Right atrium auricular region (tissue), 2 donors: ENCODE measurements at regions not wholly inside any gene's neighbourhood (a gene's known extent, or its start where the extent isn't known, plus 50 kb on each side); places are given as distances from the start of the nearest gene placed in this dataset.
"Not testable (repeated sequence)": the region's sequence is repeated elsewhere in the genome, so short reads cannot be mapped to it uniquely, and the experiment has no call there.

Experiments used
- DNase-seq: peaks from one replicate; pipeline ENCODE4 v3.0.0-alpha.2; 2019; ENCODE audit warnings: low spot score
- H3K27ac ChIP-seq, 2 donors: fragments of 200-600 bp; sonication (generic); 1 replicate in 1 of 2; 2 replicates in 1 of 2; pipeline ENCODE4 v1.5.1; 2016 to 2019
- H3K27me3 ChIP-seq, 2 donors: fragments of 200-600 bp; sonication (generic); one replicate each; pipeline versions ENCODE4 v1.5.1 to v1.6.0; 2017 to 2019
- H3K36me3 ChIP-seq: fragments of 200-600 bp; sonication (generic); one replicate; pipeline ENCODE4 v1.5.1; 2016
- H3K4me1 ChIP-seq, 2 donors: fragments of 200-600 bp; sonication (generic); one replicate each; pipeline versions ENCODE4 v1.5.1 to v1.6.0; 2017 to 2019
- H3K4me3 ChIP-seq, 2 donors: fragments of 200-600 bp; sonication (generic); 1 replicate in 1 of 2; 2 replicates in 1 of 2; pipeline ENCODE4 v1.5.1; 2017 to 2019; ENCODE audit warnings: mild to moderate bottlenecking in 1 of 2, moderate library complexity in 1 of 2
- H3K9me3 ChIP-seq, 2 donors: fragments of 200-600 bp; sonication (generic); one replicate each; pipeline ENCODE4 v1.5.1; 2019
- CTCF ChIP-seq, 2 donors: fragments of 200-600 bp; sonication (generic); IDR thresholded peaks; one replicate each; pipeline ENCODE4 v1.5.1; 2019; ENCODE audit warnings: antibody characterized with exemption in 2 of 2

DNA sequence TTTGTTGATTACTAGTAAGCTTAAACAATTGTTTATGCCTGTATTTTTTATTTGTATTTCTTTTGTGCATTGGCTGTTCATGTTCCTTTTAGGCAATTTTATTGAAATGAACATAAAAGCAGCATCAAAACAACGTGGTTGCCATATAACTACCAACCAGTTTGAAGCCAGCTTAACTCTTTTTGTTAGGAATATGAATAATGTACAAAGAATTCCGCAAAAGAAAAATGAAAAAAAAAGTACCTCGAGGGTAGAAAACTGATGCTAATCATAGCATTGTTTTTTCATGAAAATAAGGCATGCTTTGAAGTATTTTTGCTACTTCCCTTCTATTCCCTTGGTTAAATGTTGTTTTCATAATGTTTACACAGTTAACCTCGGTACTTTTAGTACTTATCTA lies 1024.0 kb upstream of the SLIT2 start:
- no peaks in the 10 kb centered on the region for H3K9me3 ChIP-seq
- H3K27ac ChIP-seq = no peak overlapping the region
- no peak overlapping the region for H3K4me3 ChIP-seq
- H3K36me3 ChIP-seq = no peaks in the 10 kb centered on the region
- H3K4me1 ChIP-seq = no peaks in the 10 kb centered on the region
- no peak for TF ChIP-seq CTCF (IDR thresholded peaks at IDR 0.05)
- DNase-seq = no peak
- H3K27me3 ChIP-seq = no peaks in the 10 kb centered on the region

GRCh38 chr4:19224820-19225219 lies 1026.9 kb upstream of the SLIT2 start:
- no peaks in the 10 kb centered on the region for H3K4me1 ChIP-seq
- no peak overlapping the region for H3K27ac ChIP-seq
- H3K9me3 ChIP-seq = no peaks in the 10 kb centered on the region
- no peak overlapping the region for H3K4me3 ChIP-seq
- H3K36me3 ChIP-seq = no peaks in the 10 kb centered on the region
- TF ChIP-seq CTCF (IDR thresholded peaks at IDR 0.05) = peak in 1 of 2 donors; percentile 63
- no peak for DNase-seq
- H3K27me3 ChIP-seq = no peaks in the 10 kb centered on the region

- H3K36me3 ChIP-seq = no peaks in the 10 kb centered on the region
- H3K4me3 ChIP-seq = no peak overlapping the region
- no peak overlapping the region for H3K27ac ChIP-seq
- no peak for DNase-seq
- H3K4me1 ChIP-seq = no peaks in the 10 kb centered on the region
- H3K9me3 ChIP-seq = no peaks in the 10 kb centered on the region
- no peak for TF ChIP-seq CTCF (IDR thresholded peaks at IDR 0.05)
- no peaks in the 10 kb centered on the region for H3K27me3 ChIP-seq
These were observed 1035.2 kb upstream of the SLIT2 start for GRCh38 chr4:19216476-19216875.

- no peak for TF ChIP-seq CTCF (IDR thresholded peaks at IDR 0.05)
- no peak for DNase-seq
- Histone ChIP-seq H3K27me3 (no peaks in the 10 kb centered on the region), H3K36me3 (no peaks in the 10 kb centered on the region), H3K4me3 (no peak overlapping the region), H3K4me1 (no peaks in the 10 kb centered on the region), H3K9me3 (no peaks in the 10 kb centered on the region), H3K27ac (no peak overlapping the region)
These were observed 1037.0 kb upstream of the SLIT2 start for GRCh38 chr4:19214591-19215186.

DNA sequence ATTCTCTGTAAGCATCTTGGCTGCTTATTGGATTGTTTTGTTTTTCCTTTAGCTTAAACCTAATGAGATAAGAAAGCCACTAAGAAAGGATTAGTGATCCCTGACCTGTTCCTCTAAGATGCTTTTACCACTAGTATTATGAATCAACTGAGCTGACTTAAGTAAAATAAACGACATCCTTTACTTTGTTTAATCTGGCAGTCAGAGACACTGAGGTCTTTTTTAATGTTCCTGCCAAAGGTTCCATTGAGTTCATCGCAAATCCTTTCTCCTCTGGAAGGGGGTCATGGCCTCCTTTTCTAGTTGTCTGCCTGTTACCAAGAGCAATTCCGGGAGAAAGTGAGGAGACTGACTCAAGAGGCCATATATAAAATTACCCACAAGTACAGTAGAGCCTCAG lies 1038.3 kb upstream of the SLIT2 start:
- H3K9me3 ChIP-seq = no peaks in the 10 kb centered on the region
- H3K4me3 ChIP-seq = no peak overlapping the region
- H3K27ac ChIP-seq = no peak overlapping the region
- no peaks in the 10 kb centered on the region for H3K36me3 ChIP-seq
- no peaks in the 10 kb centered on the region for H3K27me3 ChIP-seq
- H3K4me1 ChIP-seq = no peaks in the 10 kb centered on the region
- TF ChIP-seq CTCF (IDR thresholded peaks at IDR 0.05) = no peak
- no peak for DNase-seq

- H3K4me1 ChIP-seq = no peaks in the 10 kb centered on the region
- DNase-seq = no peak
These were observed 1045.9 kb upstream of the SLIT2 start for GRCh38 chr4:19205853-19206252.

DNA sequence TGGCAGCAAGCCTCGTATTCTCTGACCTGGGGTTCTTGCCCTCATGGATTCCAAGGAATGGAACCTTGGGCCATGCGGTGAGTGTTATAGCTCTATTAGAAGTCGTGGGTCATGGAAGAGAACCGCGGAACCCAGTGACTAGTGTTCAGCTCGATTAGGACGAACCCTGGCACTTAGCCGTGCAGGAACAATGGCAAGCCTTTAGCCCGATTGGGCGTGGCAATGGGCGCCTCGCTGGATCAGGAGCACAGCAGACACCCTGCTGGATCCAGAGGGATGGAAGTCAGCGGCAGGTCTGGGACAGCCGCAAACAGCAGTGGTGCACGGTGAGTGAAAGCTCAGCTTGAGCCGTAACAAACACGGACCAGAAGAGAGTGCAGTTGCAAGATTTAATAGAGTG lies 1053.9 kb upstream of the SLIT2 start:
- not testable (repeated sequence) for H3K4me1 ChIP-seq, H3K36me3 ChIP-seq, H3K27ac ChIP-seq, H3K9me3 ChIP-seq, H3K27me3 ChIP-seq, H3K4me3 ChIP-seq, DNase-seq

More at GRCh38 chr4:19205853-19206252, 1045.9 kb upstream of the SLIT2 start:
- H3K9me3 ChIP-seq = no peaks in the 10 kb centered on the region
- no peak for TF ChIP-seq CTCF (IDR thresholded peaks at IDR 0.05)
- H3K27ac ChIP-seq = no peak overlapping the region
- no peaks in the 10 kb centered on the region for H3K36me3 ChIP-seq
- H3K27me3 ChIP-seq = no peaks in the 10 kb centered on the region
- no peak overlapping the region for H3K4me3 ChIP-seq
